Lung (tissue), 11 donors: ENCODE measurements at regions not wholly inside any gene's neighbourhood (a gene's known extent, or its start where the extent isn't known, plus 50 kb on each side); places are given as distances from the start of the nearest gene placed in this dataset.

Experiments used
- ATAC-seq: fragments of 200-7000 bp; cut with Tn5 transposase; one replicate; pipeline ENCODE4 v1.9.1; 2020; ENCODE audit warnings: moderate number of reproducible peaks; ENCODE audit not compliant: insufficient read depth, low FRiP score
- DNase-seq, 3 donors: peaks; one replicate each; pipeline ENCODE4 v3.0.0-alpha.2; 2013 to 2017
- H3K27ac ChIP-seq, 2 donors: one replicate each; pipeline ENCODE4 v1.5.1; 2013; ENCODE audit warnings: mild to moderate bottlenecking in 2 of 2, moderate library complexity in 2 of 2, control low read depth in 1 of 2, inconsistent platforms in 1 of 2, low read depth in 1 of 2, low read length in 1 of 2
- H3K27me3 ChIP-seq, 3 donors: one replicate each; pipeline ENCODE4 v1.5.1; 2013; ENCODE audit warnings: low read length in 2 of 3; ENCODE audit not compliant: control insufficient read depth in 3 of 3, insufficient read depth in 3 of 3
- H3K36me3 ChIP-seq, 4 donors: one replicate each; pipeline ENCODE4 v1.5.1; 2013; ENCODE audit warnings: low read length in 4 of 4, mild to moderate bottlenecking in 1 of 4, moderate library complexity in 1 of 4; ENCODE audit not compliant: control insufficient read depth in 4 of 4, insufficient read depth in 4 of 4
- H3K4me1 ChIP-seq, 5 donors: one replicate each; pipeline ENCODE4 v1.5.1; 2013; ENCODE audit warnings: low read length in 5 of 5, mild to moderate bottlenecking in 2 of 5, moderate library complexity in 1 of 5; ENCODE audit not compliant: control insufficient read depth in 5 of 5, insufficient read depth in 5 of 5
- H3K4me3 ChIP-seq: one replicate; pipeline ENCODE4 v1.5.1; 2013; ENCODE audit warnings: mild to moderate bottlenecking, control low read depth, moderate library complexity
- H3K9ac ChIP-seq, 2 donors: one replicate each; pipeline ENCODE4 v1.5.1; 2013; ENCODE audit warnings: low read length in 2 of 2, control low read depth in 1 of 2; ENCODE audit not compliant: insufficient read depth in 1 of 2
- H3K9me3 ChIP-seq, 4 donors: one replicate each; pipeline ENCODE4 v1.5.1; 2013; ENCODE audit warnings: low read length in 3 of 4, mild to moderate bottlenecking in 1 of 4, moderate library complexity in 1 of 4; ENCODE audit not compliant: control insufficient read depth in 4 of 4, insufficient read depth in 3 of 4
- WGBS, 2 donors: extraction: QIAGEN DNeasy Blood & Tissue Kit; methylation state at CpG; one replicate each; pipeline ENCODE4 v1.1.7; 2013; 5-methylcytosine and 5-hydroxymethylcytosine counted together
- TF ChIP-seq, protein P1 (sequence below): IDR thresholded peaks from 2 replicates; pipeline ENCODE4 v1.5.1; 2012; ENCODE audit warnings: mild to moderate bottlenecking; ENCODE audit errors: control extremely low read depth, extremely low read depth
- donor health status: control.
- donor health status: control.
- donor health status: Bipolar disorder and iron deficiency.
- donor health status: healthy.
- donor health status: DM: yes; HTN: yes; CAD: no.

DNA sequence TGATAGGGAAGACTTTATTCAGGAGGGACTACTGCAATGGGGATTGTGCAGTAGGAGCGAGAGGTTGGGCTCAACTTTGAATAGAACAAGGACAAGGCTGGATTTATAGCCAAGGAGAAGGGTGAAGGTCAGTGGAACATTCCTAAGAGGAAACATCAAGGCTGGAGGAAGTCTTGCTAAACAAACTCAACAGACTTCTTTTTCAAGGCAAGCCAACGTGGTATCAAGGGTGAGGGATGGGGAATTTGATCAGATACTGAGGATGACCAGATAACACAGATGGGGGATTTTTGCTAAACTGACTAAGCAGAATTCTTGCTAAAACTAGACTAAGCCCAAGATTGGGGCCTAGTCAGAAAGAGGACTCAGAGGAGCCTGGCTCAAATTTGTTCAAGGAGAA, 107.3 kb downstream of the DUSP10 start:
- Histone ChIP-seq H3K4me3 (no peak overlapping the region), H3K9ac (no peak overlapping the region), H3K27me3 (no peaks in the 10 kb centered on the region), H3K27ac (no peak overlapping the region), H3K36me3 (no peaks in the 10 kb centered on the region), H3K9me3 (no peaks in the 10 kb centered on the region), H3K4me1 (peaks cover 0 to 1% (median 0%) of the 10 kb centered on the region in 5 donors)
- ATAC-seq (no peak), DNase-seq (peak in 1 of 3 donors; percentile 33)
- 47 to 57% methylated on average over 2 of the region's 2 CpGs for WGBS, 2 donors
- TF ChIP-seq, protein P1, sequence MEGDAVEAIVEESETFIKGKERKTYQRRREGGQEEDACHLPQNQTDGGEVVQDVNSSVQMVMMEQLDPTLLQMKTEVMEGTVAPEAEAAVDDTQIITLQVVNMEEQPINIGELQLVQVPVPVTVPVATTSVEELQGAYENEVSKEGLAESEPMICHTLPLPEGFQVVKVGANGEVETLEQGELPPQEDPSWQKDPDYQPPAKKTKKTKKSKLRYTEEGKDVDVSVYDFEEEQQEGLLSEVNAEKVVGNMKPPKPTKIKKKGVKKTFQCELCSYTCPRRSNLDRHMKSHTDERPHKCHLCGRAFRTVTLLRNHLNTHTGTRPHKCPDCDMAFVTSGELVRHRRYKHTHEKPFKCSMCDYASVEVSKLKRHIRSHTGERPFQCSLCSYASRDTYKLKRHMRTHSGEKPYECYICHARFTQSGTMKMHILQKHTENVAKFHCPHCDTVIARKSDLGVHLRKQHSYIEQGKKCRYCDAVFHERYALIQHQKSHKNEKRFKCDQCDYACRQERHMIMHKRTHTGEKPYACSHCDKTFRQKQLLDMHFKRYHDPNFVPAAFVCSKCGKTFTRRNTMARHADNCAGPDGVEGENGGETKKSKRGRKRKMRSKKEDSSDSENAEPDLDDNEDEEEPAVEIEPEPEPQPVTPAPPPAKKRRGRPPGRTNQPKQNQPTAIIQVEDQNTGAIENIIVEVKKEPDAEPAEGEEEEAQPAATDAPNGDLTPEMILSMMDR: no peak

DNA sequence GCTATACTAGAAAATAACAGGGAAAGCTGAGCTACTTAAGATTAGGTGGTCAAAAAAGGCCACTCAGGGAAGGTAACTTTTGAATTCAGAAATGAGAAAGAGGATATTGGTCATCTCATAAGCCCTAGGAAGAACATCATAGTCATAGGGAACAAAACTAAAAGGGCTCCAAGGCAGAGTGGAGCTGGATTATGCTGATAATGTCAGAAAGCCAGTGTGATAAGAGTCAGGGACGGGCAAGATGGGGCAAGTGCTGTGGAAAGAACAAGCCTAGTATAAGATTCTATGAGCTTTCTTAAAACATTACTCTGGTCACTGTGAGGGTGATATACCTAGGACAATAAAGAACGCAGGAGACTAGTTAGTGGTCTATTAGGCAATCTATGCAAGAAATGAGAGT, 106.6 kb downstream of the DUSP10 start:
- no peak for ATAC-seq
- Histone ChIP-seq H3K4me3 (no peak overlapping the region), H3K9me3 (no peaks in the 10 kb centered on the region), H3K4me1 (peaks cover 0 to 1% (median 0%) of the 10 kb centered on the region in 5 donors), H3K9ac (no peak overlapping the region), H3K27me3 (no peaks in the 10 kb centered on the region), H3K27ac (no peak overlapping the region), H3K36me3 (no peaks in the 10 kb centered on the region)
- no peak for DNase-seq
- 88 to 92% methylated on average over 2 of the region's 2 CpGs for WGBS, 2 donors
- TF ChIP-seq, protein P1: no peak

DNA sequence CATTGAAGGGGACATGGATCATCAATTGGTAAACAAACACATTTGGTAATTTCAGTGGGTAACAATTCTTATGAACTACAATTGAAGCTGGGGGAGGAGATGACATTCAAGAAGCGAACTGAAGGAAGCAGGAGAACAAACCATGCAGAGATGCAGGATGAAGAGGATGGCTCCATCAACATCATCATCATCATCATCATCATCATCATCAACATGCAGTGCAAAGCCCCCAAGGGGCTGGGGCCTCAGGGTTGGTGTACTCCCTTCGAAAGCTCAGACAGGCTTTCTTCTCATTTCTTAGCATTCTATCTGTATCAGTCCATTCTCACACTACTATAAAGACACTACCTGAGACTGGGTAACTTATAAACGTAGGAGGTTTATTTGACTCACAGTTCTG, 105.8 kb downstream of the DUSP10 start:
- DNase-seq (no peak), ATAC-seq (no peak)
- H3K4me1 ChIP-seq: peaks cover 0 to 1% (median 0%) of the 10 kb centered on the region in 5 donors
- TF ChIP-seq, protein P1: no peak
- H3K27ac ChIP-seq: no peak overlapping the region
- H3K27me3 ChIP-seq: no peaks in the 10 kb centered on the region
- H3K9me3 ChIP-seq: no peaks in the 10 kb centered on the region
- no peak overlapping the region for H3K4me3 ChIP-seq
- whole genome bisulfite sequencing, 2 donors: 62 to 93% methylated on average over 3 of the region's 3 CpGs
- no peak overlapping the region for H3K9ac ChIP-seq
- no peaks in the 10 kb centered on the region for H3K36me3 ChIP-seq

DNA sequence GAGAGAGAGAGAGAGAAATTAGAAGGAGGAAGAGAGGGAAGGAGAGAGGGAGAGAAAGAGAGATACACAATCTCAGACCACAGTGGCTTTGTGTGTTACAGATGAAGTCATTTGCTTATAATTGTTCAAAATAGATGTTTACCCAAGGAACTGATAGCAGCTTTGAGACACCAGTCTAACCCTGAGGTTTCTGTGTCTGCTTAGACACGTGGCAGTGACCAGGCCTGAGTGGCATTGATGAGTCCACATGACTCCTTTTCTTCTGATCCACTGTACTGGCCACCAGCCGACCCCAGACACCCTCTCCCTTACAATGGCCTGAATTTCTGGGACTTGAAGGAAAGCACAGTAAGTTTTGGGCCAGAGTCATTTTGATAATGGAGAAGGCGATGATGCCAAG, 104.9 kb downstream of the DUSP10 start:
- H3K4me3 ChIP-seq: no peak overlapping the region
- H3K9ac ChIP-seq: no peak overlapping the region
- DNase-seq (peak in 1 of 3 donors; percentile 20), ATAC-seq (no peak)
- TF ChIP-seq, protein P1: no peak
- no peaks in the 10 kb centered on the region for H3K36me3 ChIP-seq
- WGBS, 2 donors: 82 to 84% methylated on average over 3 of the region's 3 CpGs
- no peaks in the 10 kb centered on the region for H3K27me3 ChIP-seq
- H3K4me1 ChIP-seq: peaks cover 0 to 10% (median 1%) of the 10 kb centered on the region in 5 donors
- no peak overlapping the region for H3K27ac ChIP-seq
- no peaks in the 10 kb centered on the region for H3K9me3 ChIP-seq
